HepG2 (cell line): ENCODE measurements at regions not wholly inside any gene's neighbourhood (a gene's known extent, or its start where the extent isn't known, plus 50 kb on each side); places are given as distances from the start of the nearest gene placed in this dataset.

Source experiments
- ATAC-seq: fragments of 200-7000 bp; cut with Tn5 transposase; 3 replicates; pipeline ENCODE4 v1.9.1; 2020; ENCODE audit warnings: mild to moderate bottlenecking, moderate library complexity
- BruUV-seq: library from RNA; stranded (reverse); fragments of 400-500 nt; replicated peaks from 2 replicates; lab custom pipeline; 2021; lab: Mats Ljungman, UMichigan
- CTCF ChIA-PET: fragments of 300-600 bp; formaldehyde crosslinking; extraction: SDS; loops from one replicate; lab custom pipeline; 2021; ENCODE audit warnings: low total read pairs, inconsistent platforms, low intra/inter-chr PET ratio; lab: Yijun Ruan, JAX
- POLR2A ChIA-PET: fragments of 350-600 bp; sonication (Branson Sonifier 250); formaldehyde crosslinking; loops from one replicate; lab custom pipeline; 2020; ENCODE audit warnings: antibody characterized with exemption, inconsistent platforms; lab: Yijun Ruan, JAX
- DNase-seq: peaks from one replicate; pipeline ENCODE4 v3.0.0-alpha.2; 2015; ENCODE audit warnings: low spot score
- FAIRE-seq: peaks from 3 replicates; lab custom pipeline; 2011; peaks lifted over from hg19 to GRCh38; lab: Jason Lieb, UNC
- H2AFZ ChIP-seq: one replicate; pipeline ENCODE4 v1.6.1; 2011; ENCODE audit warnings: low read length, inconsistent platforms
- H3K27ac ChIP-seq: fragments of 300-600 bp; 3 replicates; pipeline ENCODE4 v1.8.0; 2011; ENCODE audit warnings: mixed run types, mild to moderate bottlenecking, mixed read lengths, low read length, inconsistent platforms; ENCODE audit not compliant: insufficient read depth; ENCODE audit errors: extremely low read length
- H3K27me3 ChIP-seq, 2 experiments: fragments of 200-600 bp in 1 of 2; 2 replicates in 1 of 2; 3 replicates in 1 of 2; pipeline versions ENCODE4 v1.6.0 to v1.8.0; 2011; ENCODE audit warnings: low read length in 2 of 2, mild to moderate bottlenecking in 2 of 2, moderate library complexity in 2 of 2, inconsistent platforms in 1 of 2; ENCODE audit not compliant: insufficient read depth in 2 of 2, control insufficient read depth in 1 of 2
- H3K36me3 ChIP-seq, 2 experiments: fragments of 200-600 bp in 1 of 2; replicated peaks in 1 of 2; 2 replicates in 1 of 2; 3 replicates in 1 of 2; pipeline versions ENCODE4 v1.5.1 to v1.8.0; 2011; ENCODE audit warnings: low read length in 2 of 2, inconsistent platforms in 1 of 2; ENCODE audit not compliant: insufficient read depth in 2 of 2, control insufficient read depth in 1 of 2
- H3K4me1 ChIP-seq: 2 replicates; pipeline ENCODE4 v1.5.1; 2012; ENCODE audit warnings: low read length, inconsistent platforms; ENCODE audit not compliant: insufficient read depth
- H3K4me2 ChIP-seq: 2 replicates; pipeline ENCODE4 v1.6.0; 2011; ENCODE audit warnings: low read depth, low read length, inconsistent platforms
- H3K4me3 ChIP-seq, 3 experiments: fragments of 200-600 bp in 1 of 3; sonication (generic), shearing (Covaris generic) in 1 of 3; replicated peaks in 1 of 3; 2 replicates each; pipeline ENCODE4 v1.5.1; 2011 to 2016; ENCODE audit warnings: low read length in 3 of 3, inconsistent platforms in 2 of 3, low read depth in 2 of 3, mild to moderate bottlenecking in 2 of 3, control low read depth in 1 of 3, mixed read lengths in 1 of 3; ENCODE audit not compliant: insufficient read depth in 1 of 3
- H3K79me2 ChIP-seq: one replicate; pipeline ENCODE4 v1.6.1; 2011; ENCODE audit warnings: low read length, inconsistent platforms; ENCODE audit not compliant: insufficient read depth
- H3K9ac ChIP-seq: 2 replicates; pipeline ENCODE4 v1.6.0; 2011; ENCODE audit warnings: mild to moderate bottlenecking, low read depth, low read length, inconsistent platforms; ENCODE audit not compliant: insufficient read depth
- H3K9me3 ChIP-seq: 2 replicates; pipeline ENCODE4 v1.5.1; 2012; ENCODE audit warnings: mild to moderate bottlenecking, low read length
- H4K20me1 ChIP-seq: 2 replicates; pipeline ENCODE4 v1.6.0; 2011; ENCODE audit warnings: inconsistent platforms, mild to moderate bottlenecking, low read length, moderate library complexity; ENCODE audit not compliant: insufficient read depth
- IRF1 ChIP-seq: sonication (generic); formaldehyde crosslinking; IDR thresholded peaks from 2 replicates; pipeline ENCODE4 v1.4.0; 2020; ENCODE audit warnings: low read depth, mild to moderate bottlenecking, missing genetic modification reagents
- MTA1 ChIP-seq: sonication (generic); formaldehyde crosslinking; IDR thresholded peaks from 2 replicates; pipeline ENCODE4 v1.4.0; 2020; ENCODE audit warnings: missing genetic modification reagents, mild to moderate bottlenecking, borderline replicate concordance
- MYC ChIP-seq: sonication (generic); formaldehyde crosslinking; IDR thresholded peaks from 2 replicates; pipeline ENCODE4 v1.9.0; 2021; ENCODE audit warnings: missing genetic modification reagents, borderline replicate concordance
- PRDM15 ChIP-seq: sonication (generic); formaldehyde crosslinking; IDR thresholded peaks from 2 replicates; pipeline ENCODE4 v1.4.0; 2020; ENCODE audit warnings: missing genetic modification reagents
- SP1 ChIP-seq, 2 experiments: fragments of 450-650 bp in 1 of 2; sonication (generic) in 1 of 2; formaldehyde crosslinking in 1 of 2; IDR thresholded peaks; 2 replicates each; pipeline versions ENCODE4 v1.4.0 to v1.6.1; 2016 to 2020; ENCODE audit warnings: missing genetic modification reagents in 1 of 2
- WGBS: methylation state at CpG from one replicate; pipeline ENCODE4 v1.1.6; 2017; ENCODE audit warnings: low lambda C conversion rate; 5-methylcytosine and 5-hydroxymethylcytosine counted together
- in situ Hi-C: cut with HindIII; loops from 2 replicates; pipeline ENCODE4 v1.10.0; 2017; ENCODE audit warnings: low pct_unique_long_range_greater_than_20kb; ENCODE audit not compliant: extremely low pct_ligation_motif_present
- intact Hi-C: fragments of 100-400 bp; cut with micrococcal nuclease; formaldehyde crosslinking; loops from one replicate; pipeline ENCODE4 v1.10.0; 2022; ENCODE audit not compliant: unreplicated experiment

DNA sequence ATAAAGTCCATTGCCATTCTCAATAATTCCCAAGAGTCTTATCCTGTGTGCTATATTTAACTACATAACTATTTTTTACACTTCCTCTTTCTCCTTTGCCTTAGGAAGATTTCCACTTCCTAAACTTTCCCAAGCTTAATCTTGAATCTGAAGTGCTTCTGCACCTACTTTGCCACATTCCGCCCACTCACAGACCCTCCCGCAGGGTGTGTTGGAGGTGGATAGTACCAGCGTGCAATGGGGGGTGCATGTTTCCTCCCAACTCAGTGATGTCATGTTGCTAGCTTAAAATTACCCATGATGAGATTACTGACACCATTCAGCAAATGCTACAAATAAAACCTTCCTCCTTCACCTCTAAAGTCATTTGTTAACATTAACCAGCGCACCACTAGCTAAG, 460.2 kb downstream of the NR2F1-AS1 start:
- ATAC-seq (no peak), FAIRE-seq (no peak), DNase-seq (no peak)
- WGBS: 65% methylated on average over 4 of the region's 4 CpGs
- H3K27ac ChIP-seq: no peak overlapping the region
- POLR2A ChIA-PET: no interaction called here
- no peaks in the 10 kb centered on the region for H4K20me1 ChIP-seq
- no peaks in the 10 kb centered on the region for H3K79me2 ChIP-seq
- H3K4me3 ChIP-seq: no peak overlapping the region
- H3K4me1 ChIP-seq: peaks cover 8% of the 10 kb centered on the region; the same call in 1 of the 2 replicates
- CTCF ChIA-PET: no interaction called here
- no peak overlapping the region for H2AFZ ChIP-seq
- intact Hi-C loops: no loop called here
- no peaks in the 10 kb centered on the region for H3K36me3 ChIP-seq
- H3K9me3 ChIP-seq: no peaks in the 10 kb centered on the region
- TF ChIP-seq PRDM15 (CRISPR knock-in tag): no peak
- TF ChIP-seq IRF1 (CRISPR knock-in tag): no peak
- no peak for TF ChIP-seq MTA1 (CRISPR knock-in tag)
- no peak for TF ChIP-seq SP1 (IDR thresholded peaks at IDR 0.05)
- TF ChIP-seq SP1 (CRISPR knock-in tag; IDR thresholded peaks at IDR 0.05): no peak
- no peak for TF ChIP-seq MYC (CRISPR knock-in tag)
- no peak overlapping the region for H3K9ac ChIP-seq
- peaks cover 0 to 6% of the 10 kb centered on the region in 2 experiments; a peak in 1 of 5 replicates for H3K27me3 ChIP-seq
- in situ Hi-C loops: no loop called here
- no TSS peak for BruUV-seq
- no peak overlapping the region for H3K4me2 ChIP-seq
